Liver (tissue), 8 donors: ENCODE measurements at regions not wholly inside any gene's neighbourhood (a gene's known extent, or its start where the extent isn't known, plus 50 kb on each side); places are given as distances from the start of the nearest gene placed in this dataset.

ENCODE experiments used
- DNase-seq: peaks from one replicate; pipeline ENCODE4 v3.0.0-alpha.2; 2017; ENCODE audit warnings: low spot score
- H3K27ac ChIP-seq, 2 donors: one replicate each; pipeline ENCODE4 v1.7.0; 2013; ENCODE audit warnings: inconsistent platforms in 2 of 2, low read length in 2 of 2, control low read depth in 1 of 2, low read depth in 1 of 2, mild to moderate bottlenecking in 1 of 2
- H3K27me3 ChIP-seq, 4 donors: one replicate each; pipeline versions ENCODE4 v1.6.1 to v1.7.0; 2013; ENCODE audit warnings: low read length in 3 of 4, inconsistent platforms in 1 of 4, mild to moderate bottlenecking in 1 of 4, moderate library complexity in 1 of 4; ENCODE audit not compliant: control insufficient read depth in 4 of 4, insufficient read depth in 4 of 4
- H3K36me3 ChIP-seq, 4 donors: one replicate each; pipeline versions ENCODE4 v1.6.1 to v1.7.0; 2013; ENCODE audit warnings: low read length in 3 of 4, mild to moderate bottlenecking in 3 of 4, low read depth in 1 of 4, moderate library complexity in 1 of 4; ENCODE audit not compliant: control insufficient read depth in 4 of 4, insufficient read depth in 3 of 4
- H3K4me1 ChIP-seq, 4 donors: one replicate each; pipeline versions ENCODE4 v1.6.1 to v1.7.0; 2013; ENCODE audit warnings: low read length in 3 of 4, mild to moderate bottlenecking in 3 of 4, moderate library complexity in 1 of 4; ENCODE audit not compliant: control insufficient read depth in 4 of 4, insufficient read depth in 4 of 4
- H3K4me3 ChIP-seq, 3 donors: one replicate each; pipeline versions ENCODE4 v1.6.1 to v1.7.0; 2013; ENCODE audit warnings: low read length in 3 of 3, control low read depth in 1 of 3, low read depth in 1 of 3, mild to moderate bottlenecking in 1 of 3
- H3K9ac ChIP-seq, 2 donors: one replicate each; pipeline ENCODE4 v1.7.0; 2013; ENCODE audit warnings: low read length in 2 of 2, mild to moderate bottlenecking in 2 of 2, moderate library complexity in 2 of 2, control low read depth in 1 of 2, low read depth in 1 of 2
- H3K9me3 ChIP-seq, 4 donors: one replicate each; pipeline versions ENCODE4 v1.6.1 to v1.7.0; 2013; ENCODE audit warnings: low read length in 3 of 4; ENCODE audit not compliant: control insufficient read depth in 4 of 4
- FOXA1 ChIP-seq: IDR thresholded peaks from 2 replicates; pipeline ENCODE4 v1.6.1; 2016; ENCODE audit warnings: antibody characterized with exemption
- GABPA ChIP-seq, 2 donors: IDR thresholded peaks in 1 of 2; conservative IDR thresholded peaks in 1 of 2; 2 replicates each; pipeline ENCODE4 v1.6.1; 2016; ENCODE audit warnings: antibody characterized with exemption in 2 of 2, mild to moderate bottlenecking in 1 of 2, moderate library complexity in 1 of 2
- HNF4G ChIP-seq: IDR thresholded peaks from 2 replicates; pipeline ENCODE4 v1.6.1; 2016; ENCODE audit warnings: antibody characterized with exemption
- JUND ChIP-seq, 2 donors: IDR thresholded peaks; 2 replicates each; pipeline ENCODE4 v1.6.1; 2016; ENCODE audit warnings: antibody characterized with exemption in 2 of 2
- NR2F2 ChIP-seq: IDR thresholded peaks from 2 replicates; pipeline ENCODE4 v1.6.1; 2016; ENCODE audit warnings: antibody characterized with exemption
- RAD21 ChIP-seq, 2 donors: IDR thresholded peaks; 2 replicates each; pipeline ENCODE4 v1.6.1; 2016; ENCODE audit warnings: antibody characterized with exemption in 2 of 2, mild to moderate bottlenecking in 2 of 2
- RXRA ChIP-seq, 2 donors: IDR thresholded peaks; 2 replicates each; pipeline ENCODE4 v1.6.1; 2017 to 2018; ENCODE audit warnings: antibody characterized with exemption in 2 of 2, mild to moderate bottlenecking in 1 of 2
- YY1 ChIP-seq: IDR thresholded peaks from 2 replicates; pipeline ENCODE4 v1.6.1; 2016; ENCODE audit warnings: antibody characterized with exemption, mild to moderate bottlenecking
- WGBS: extraction: QIAGEN DNeasy Blood & Tissue Kit; methylation state at CpG from one replicate; pipeline ENCODE4 v1.1.7; 2013; 5-methylcytosine and 5-hydroxymethylcytosine counted together
- TF ChIP-seq, protein P1 (sequence below): IDR thresholded peaks from 2 replicates; pipeline ENCODE4 v1.6.1; 2016; ENCODE audit warnings: antibody characterized with exemption
- TF ChIP-seq, protein P2 (sequence below): IDR thresholded peaks from 2 replicates; pipeline ENCODE4 v1.6.1; 2016; ENCODE audit warnings: antibody characterized with exemption, mild to moderate bottlenecking
- TF ChIP-seq, protein P3 (sequence below): fragments of 150-350 bp; IDR thresholded peaks from 2 replicates; pipeline ENCODE4 v1.5.1; 2017; ENCODE audit warnings: improper control_type of control experiment, low read depth, low read length; ENCODE audit not compliant: missing input control
- donor health status: healthy.
- donor health status: healthy.
- donor health status: healthy.
- donor health status: healthy.
- donor health status: healthy.

DNA sequence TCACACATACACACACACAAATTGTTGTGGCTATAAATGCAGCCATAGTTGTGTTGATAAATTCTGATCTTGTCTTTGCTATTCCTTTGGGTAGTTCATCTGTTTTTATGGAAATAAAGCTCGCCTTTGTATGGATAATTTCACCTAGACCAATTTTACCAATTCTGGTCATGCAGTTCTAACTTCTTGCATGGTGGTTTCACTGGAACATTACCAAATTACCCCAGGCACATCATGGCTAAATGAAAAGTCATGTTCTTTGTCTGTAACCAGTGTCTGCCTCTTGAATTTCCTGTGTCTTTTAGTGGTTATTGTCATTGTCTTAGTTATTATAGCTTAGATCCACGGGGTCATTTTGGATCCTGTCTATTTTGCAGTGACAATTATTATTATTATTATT is 50.3 kb upstream of the TMC1 start:
- no peak overlapping the region for H3K27ac ChIP-seq
- no peaks in the 10 kb centered on the region for H3K36me3 ChIP-seq
- no peak for DNase-seq
- WGBS, result 88% methylated on average over 2 of the region's 2 CpGs
- no peak overlapping the region for H3K4me3 ChIP-seq
- H3K9me3 ChIP-seq, result no peaks in the 10 kb centered on the region
- no peak overlapping the region for H3K9ac ChIP-seq
- no peaks in the 10 kb centered on the region for H3K4me1 ChIP-seq
- TF ChIP-seq NR2F2 (no peak), GABPA (IDR thresholded peaks at IDR 0.05 in 1 of 2, conservative IDR thresholded peaks at IDR 0.05 in 1 of 2) (no peak), RAD21 (IDR thresholded peaks at IDR 0.05) (no peak), RXRA (IDR thresholded peaks at IDR 0.05) (no peak), JUND (IDR thresholded peaks at IDR 0.05) (no peak), HNF4G (no peak)
- TF ChIP-seq, protein P1, sequence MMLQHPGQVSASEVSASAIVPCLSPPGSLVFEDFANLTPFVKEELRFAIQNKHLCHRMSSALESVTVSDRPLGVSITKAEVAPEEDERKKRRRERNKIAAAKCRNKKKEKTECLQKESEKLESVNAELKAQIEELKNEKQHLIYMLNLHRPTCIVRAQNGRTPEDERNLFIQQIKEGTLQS, result no peak
- TF ChIP-seq, protein P2, sequence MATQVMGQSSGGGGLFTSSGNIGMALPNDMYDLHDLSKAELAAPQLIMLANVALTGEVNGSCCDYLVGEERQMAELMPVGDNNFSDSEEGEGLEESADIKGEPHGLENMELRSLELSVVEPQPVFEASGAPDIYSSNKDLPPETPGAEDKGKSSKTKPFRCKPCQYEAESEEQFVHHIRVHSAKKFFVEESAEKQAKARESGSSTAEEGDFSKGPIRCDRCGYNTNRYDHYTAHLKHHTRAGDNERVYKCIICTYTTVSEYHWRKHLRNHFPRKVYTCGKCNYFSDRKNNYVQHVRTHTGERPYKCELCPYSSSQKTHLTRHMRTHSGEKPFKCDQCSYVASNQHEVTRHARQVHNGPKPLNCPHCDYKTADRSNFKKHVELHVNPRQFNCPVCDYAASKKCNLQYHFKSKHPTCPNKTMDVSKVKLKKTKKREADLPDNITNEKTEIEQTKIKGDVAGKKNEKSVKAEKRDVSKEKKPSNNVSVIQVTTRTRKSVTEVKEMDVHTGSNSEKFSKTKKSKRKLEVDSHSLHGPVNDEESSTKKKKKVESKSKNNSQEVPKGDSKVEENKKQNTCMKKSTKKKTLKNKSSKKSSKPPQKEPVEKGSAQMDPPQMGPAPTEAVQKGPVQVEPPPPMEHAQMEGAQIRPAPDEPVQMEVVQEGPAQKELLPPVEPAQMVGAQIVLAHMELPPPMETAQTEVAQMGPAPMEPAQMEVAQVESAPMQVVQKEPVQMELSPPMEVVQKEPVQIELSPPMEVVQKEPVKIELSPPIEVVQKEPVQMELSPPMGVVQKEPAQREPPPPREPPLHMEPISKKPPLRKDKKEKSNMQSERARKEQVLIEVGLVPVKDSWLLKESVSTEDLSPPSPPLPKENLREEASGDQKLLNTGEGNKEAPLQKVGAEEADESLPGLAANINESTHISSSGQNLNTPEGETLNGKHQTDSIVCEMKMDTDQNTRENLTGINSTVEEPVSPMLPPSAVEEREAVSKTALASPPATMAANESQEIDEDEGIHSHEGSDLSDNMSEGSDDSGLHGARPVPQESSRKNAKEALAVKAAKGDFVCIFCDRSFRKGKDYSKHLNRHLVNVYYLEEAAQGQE, result no peak
- H3K27me3 ChIP-seq, result no peaks in the 10 kb centered on the region

DNA sequence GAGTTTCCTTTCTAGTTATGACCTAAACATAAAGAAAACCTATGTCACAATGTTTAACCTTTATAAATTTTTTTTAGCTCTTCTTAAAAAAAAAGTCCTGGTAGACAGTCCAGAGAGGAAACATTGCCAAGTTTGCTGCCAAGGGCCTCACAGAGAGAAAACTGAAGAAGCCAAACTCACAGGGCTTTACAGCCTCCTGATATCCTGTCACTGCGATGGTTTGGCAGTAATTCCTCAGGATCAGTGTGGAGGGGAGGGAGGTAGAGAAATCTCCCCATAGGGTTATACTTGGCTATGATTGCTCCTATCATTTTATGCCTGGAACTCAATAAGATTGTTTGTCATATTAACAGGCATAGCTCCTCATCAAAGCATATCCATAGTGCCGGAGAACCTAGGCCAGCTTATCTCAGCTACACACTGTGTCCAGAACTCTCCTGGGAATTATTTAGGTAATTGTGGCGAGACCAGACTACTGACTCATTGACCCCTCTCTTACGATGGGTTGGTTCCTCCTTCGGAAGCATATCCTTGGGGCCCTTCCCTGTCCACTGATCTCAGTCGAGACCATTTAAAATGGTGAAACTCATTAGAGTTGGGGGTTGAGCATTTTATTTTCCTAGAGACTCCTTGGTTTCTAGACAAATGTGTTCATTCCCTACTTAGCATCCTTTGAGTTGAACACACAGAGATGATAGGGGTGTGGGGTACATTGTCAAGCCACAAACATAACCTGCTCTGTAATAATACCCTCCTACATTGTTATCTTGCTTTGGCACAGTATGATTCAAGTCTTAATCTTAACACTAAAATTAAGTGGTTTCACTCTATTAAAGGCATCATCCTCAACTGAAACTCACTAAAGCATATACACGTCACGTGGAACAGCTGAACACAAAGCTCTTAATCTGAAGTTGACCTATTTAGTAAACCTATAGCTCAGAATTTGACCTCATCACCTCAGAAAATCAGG is 53.4 kb upstream of the TMC1 start:
- Histone ChIP-seq H3K36me3 (no peaks in the 10 kb centered on the region), H3K9me3 (no peaks in the 10 kb centered on the region), H3K4me1 (peaks cover 0 to 2% (median 0%) of the 10 kb centered on the region in 4 donors), H3K27me3 (no peaks in the 10 kb centered on the region), H3K4me3 (no peak overlapping the region), H3K27ac (no peak overlapping the region), H3K9ac (no peak overlapping the region)
- 90% methylated on average over 8 of the region's 8 CpGs for WGBS
- no peak for DNase-seq
- TF ChIP-seq, protein P2, result no peak
- TF ChIP-seq GABPA (IDR thresholded peaks at IDR 0.05 in 1 of 2, conservative IDR thresholded peaks at IDR 0.05 in 1 of 2), result no peak
- no peak for TF ChIP-seq NR2F2
- TF ChIP-seq YY1, result no peak
- no peak for TF ChIP-seq HNF4G
- no peak for TF ChIP-seq FOXA1
- TF ChIP-seq, protein P1, result no peak
- TF ChIP-seq, protein P3, sequence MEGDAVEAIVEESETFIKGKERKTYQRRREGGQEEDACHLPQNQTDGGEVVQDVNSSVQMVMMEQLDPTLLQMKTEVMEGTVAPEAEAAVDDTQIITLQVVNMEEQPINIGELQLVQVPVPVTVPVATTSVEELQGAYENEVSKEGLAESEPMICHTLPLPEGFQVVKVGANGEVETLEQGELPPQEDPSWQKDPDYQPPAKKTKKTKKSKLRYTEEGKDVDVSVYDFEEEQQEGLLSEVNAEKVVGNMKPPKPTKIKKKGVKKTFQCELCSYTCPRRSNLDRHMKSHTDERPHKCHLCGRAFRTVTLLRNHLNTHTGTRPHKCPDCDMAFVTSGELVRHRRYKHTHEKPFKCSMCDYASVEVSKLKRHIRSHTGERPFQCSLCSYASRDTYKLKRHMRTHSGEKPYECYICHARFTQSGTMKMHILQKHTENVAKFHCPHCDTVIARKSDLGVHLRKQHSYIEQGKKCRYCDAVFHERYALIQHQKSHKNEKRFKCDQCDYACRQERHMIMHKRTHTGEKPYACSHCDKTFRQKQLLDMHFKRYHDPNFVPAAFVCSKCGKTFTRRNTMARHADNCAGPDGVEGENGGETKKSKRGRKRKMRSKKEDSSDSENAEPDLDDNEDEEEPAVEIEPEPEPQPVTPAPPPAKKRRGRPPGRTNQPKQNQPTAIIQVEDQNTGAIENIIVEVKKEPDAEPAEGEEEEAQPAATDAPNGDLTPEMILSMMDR, result no peak
